HL-60 (cell line): ENCODE measurements at regions not wholly inside any gene's neighbourhood (a gene's known extent, or its start where the extent isn't known, plus 50 kb on each side); places are given as distances from the start of the nearest gene placed in this dataset.

Experiments
- DNase-seq, 2 experiments: peaks; one replicate each; pipeline ENCODE4 v3.0.0-alpha.2; 2010 to 2020; ENCODE audit warnings: low read depth in 1 of 2, low spot score in 1 of 2
- H3K27ac ChIP-seq: fragments of 250-450 bp; sonication (Bioruptor Pico); replicated peaks from 2 replicates; pipeline ENCODE4 v1.5.1; 2020; ENCODE audit warnings: mild to moderate bottlenecking, moderate library complexity
- H3K27me3 ChIP-seq: fragments of 250-450 bp; sonication (Bioruptor Pico); 2 replicates; pipeline ENCODE4 v1.5.1; 2021; ENCODE audit warnings: mild to moderate bottlenecking, moderate library complexity; ENCODE audit not compliant: insufficient read depth, poor library complexity, severe bottlenecking
- H3K4me3 ChIP-seq: replicated peaks from 2 replicates; pipeline ENCODE4 v1.5.1; 2011; ENCODE audit warnings: mild to moderate bottlenecking, control low read depth, low read length; ENCODE audit not compliant: insufficient read depth
- GABPA ChIP-seq: IDR thresholded peaks from 2 replicates; pipeline ENCODE4 v1.6.1; 2012; ENCODE audit warnings: low read depth
- POLR2AphosphoS5 ChIP-seq: IDR thresholded peaks from 2 replicates; pipeline ENCODE4 v1.6.1; 2012; ENCODE audit warnings: low read depth
- SPI1 ChIP-seq: IDR thresholded peaks from 2 replicates; pipeline ENCODE4 v1.6.1; 2012; ENCODE audit warnings: low read depth, mild to moderate bottlenecking, borderline replicate concordance
- TF ChIP-seq, protein P1 (sequence below): IDR thresholded peaks from one replicate; pipeline ENCODE4 v1.5.1; 2011; ENCODE audit warnings: low read length, control low read depth, inconsistent platforms; ENCODE audit not compliant: insufficient read depth
- TF ChIP-seq, protein P2 (sequence below): IDR thresholded peaks from 2 replicates; pipeline ENCODE4 v1.6.1; 2012; ENCODE audit warnings: low read depth; ENCODE audit not compliant: insufficient replicate concordance

DNA sequence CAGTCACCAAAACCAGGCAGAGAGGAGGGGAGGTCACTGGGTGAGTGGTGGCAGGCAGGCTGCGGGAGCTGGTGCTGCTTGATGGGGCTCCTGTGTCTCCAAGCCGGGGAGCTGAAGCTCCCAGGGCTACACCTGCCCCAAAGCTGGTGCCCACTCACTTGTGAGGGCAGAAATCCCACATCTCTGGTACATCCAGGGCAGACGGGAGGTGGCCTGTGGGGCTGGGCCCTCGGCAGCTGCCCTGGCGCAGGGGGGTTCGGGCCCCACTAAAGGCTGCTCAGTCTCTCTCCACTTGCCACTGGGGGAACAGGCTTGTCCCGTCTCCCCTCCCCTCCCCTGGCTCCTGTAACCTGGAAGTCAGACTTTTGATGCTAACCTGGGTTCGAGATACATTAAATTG is 55.6 kb upstream of the PPARA start:
- Histone ChIP-seq H3K27me3 (no peaks in the 10 kb centered on the region), H3K27ac (no peak overlapping the region), H3K4me3 (no peak overlapping the region)
- DNase-seq, result no peak
- TF ChIP-seq, protein P1, sequence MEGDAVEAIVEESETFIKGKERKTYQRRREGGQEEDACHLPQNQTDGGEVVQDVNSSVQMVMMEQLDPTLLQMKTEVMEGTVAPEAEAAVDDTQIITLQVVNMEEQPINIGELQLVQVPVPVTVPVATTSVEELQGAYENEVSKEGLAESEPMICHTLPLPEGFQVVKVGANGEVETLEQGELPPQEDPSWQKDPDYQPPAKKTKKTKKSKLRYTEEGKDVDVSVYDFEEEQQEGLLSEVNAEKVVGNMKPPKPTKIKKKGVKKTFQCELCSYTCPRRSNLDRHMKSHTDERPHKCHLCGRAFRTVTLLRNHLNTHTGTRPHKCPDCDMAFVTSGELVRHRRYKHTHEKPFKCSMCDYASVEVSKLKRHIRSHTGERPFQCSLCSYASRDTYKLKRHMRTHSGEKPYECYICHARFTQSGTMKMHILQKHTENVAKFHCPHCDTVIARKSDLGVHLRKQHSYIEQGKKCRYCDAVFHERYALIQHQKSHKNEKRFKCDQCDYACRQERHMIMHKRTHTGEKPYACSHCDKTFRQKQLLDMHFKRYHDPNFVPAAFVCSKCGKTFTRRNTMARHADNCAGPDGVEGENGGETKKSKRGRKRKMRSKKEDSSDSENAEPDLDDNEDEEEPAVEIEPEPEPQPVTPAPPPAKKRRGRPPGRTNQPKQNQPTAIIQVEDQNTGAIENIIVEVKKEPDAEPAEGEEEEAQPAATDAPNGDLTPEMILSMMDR, result no peak
- TF ChIP-seq, protein P2, sequence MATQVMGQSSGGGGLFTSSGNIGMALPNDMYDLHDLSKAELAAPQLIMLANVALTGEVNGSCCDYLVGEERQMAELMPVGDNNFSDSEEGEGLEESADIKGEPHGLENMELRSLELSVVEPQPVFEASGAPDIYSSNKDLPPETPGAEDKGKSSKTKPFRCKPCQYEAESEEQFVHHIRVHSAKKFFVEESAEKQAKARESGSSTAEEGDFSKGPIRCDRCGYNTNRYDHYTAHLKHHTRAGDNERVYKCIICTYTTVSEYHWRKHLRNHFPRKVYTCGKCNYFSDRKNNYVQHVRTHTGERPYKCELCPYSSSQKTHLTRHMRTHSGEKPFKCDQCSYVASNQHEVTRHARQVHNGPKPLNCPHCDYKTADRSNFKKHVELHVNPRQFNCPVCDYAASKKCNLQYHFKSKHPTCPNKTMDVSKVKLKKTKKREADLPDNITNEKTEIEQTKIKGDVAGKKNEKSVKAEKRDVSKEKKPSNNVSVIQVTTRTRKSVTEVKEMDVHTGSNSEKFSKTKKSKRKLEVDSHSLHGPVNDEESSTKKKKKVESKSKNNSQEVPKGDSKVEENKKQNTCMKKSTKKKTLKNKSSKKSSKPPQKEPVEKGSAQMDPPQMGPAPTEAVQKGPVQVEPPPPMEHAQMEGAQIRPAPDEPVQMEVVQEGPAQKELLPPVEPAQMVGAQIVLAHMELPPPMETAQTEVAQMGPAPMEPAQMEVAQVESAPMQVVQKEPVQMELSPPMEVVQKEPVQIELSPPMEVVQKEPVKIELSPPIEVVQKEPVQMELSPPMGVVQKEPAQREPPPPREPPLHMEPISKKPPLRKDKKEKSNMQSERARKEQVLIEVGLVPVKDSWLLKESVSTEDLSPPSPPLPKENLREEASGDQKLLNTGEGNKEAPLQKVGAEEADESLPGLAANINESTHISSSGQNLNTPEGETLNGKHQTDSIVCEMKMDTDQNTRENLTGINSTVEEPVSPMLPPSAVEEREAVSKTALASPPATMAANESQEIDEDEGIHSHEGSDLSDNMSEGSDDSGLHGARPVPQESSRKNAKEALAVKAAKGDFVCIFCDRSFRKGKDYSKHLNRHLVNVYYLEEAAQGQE, result no peak
- TF ChIP-seq GABPA (no peak), SPI1 (no peak), POLR2AphosphoS5 (no peak)

DNA sequence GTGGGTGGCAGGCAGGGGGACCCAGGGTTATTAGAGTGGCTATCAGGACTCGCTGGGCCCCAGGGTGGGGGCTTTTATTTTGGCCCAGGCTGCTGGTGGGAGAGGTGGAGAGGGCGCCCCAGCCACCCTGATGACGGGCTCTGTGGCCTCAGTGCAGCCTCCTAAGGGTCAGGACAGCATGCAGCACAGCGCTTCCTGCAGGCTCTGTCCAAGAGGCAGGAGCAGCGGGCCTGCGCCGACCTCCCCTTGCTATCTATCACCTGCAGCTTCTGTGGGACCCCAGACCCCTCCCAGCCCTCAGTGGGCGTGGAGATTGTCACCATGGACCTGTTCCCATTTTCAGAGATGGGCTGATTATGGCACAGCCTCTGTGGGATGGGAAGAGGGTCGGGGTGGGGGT is 54.3 kb upstream of the PPARA start:
- TF ChIP-seq, protein P2, result no peak
- TF ChIP-seq GABPA, result no peak
- no peak for TF ChIP-seq SPI1
- TF ChIP-seq, protein P1, result no peak
- TF ChIP-seq POLR2AphosphoS5, result no peak
- Histone ChIP-seq H3K27me3 (no peaks in the 10 kb centered on the region), H3K4me3 (no peak overlapping the region), H3K27ac (no peak overlapping the region)
- no peak for DNase-seq

DNA sequence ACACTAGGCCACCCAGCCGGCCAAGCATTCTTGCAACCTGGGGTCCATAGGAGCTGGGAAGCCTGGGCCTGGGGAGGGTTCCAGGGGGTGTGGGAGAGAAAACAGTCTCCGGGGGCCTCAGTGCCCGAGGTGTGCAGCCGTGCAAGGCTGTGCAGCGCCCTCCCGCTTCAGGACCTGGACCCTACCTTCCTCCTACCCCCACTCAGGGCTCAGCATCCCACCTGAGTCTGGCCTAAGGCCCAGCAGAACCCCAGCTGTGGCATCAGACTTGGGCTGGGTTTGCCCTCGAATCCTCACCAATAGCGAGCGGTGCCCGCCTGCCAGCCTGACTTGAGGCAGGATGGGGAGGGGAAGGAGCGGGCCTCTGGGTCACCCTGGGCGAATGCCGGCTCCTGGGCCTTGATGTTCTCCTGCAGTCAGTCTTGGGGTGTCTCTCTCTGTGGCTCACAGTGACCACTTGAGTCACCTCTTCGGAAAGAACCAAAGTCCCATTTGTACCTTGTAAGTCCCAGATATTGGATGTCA is 53.6 kb upstream of the PPARA start:
- no peak overlapping the region for H3K27ac ChIP-seq
- H3K4me3 ChIP-seq, result no peak overlapping the region
- TF ChIP-seq GABPA, result no peak
- TF ChIP-seq, protein P1, result no peak
- TF ChIP-seq POLR2AphosphoS5, result no peak
- TF ChIP-seq SPI1, result no peak
- TF ChIP-seq, protein P2, result no peak
- H3K27me3 ChIP-seq, result no peaks in the 10 kb centered on the region
- no peak for DNase-seq
